Stomach (tissue), 8 donors: ENCODE measurements at regions not wholly inside any gene's neighbourhood (a gene's known extent, or its start where the extent isn't known, plus 50 kb on each side); places are given as distances from the start of the nearest gene placed in this dataset.

ENCODE experiments used
- DNase-seq, 2 donors: peaks; one replicate each; pipeline versions ENCODE4 v3.0.0 to v3.0.0-alpha.2; 2013 to 2019
- H3K27ac ChIP-seq, 5 donors: fragments of 200-600 bp in 4 of 5; sonication (generic) in 4 of 5; one replicate each; pipeline ENCODE4 v1.5.1; 2013 to 2019; ENCODE audit warnings: mild to moderate bottlenecking in 1 of 5, moderate library complexity in 1 of 5
- H3K27me3 ChIP-seq, 3 donors: fragments of 200-600 bp; sonication (generic); one replicate each; pipeline ENCODE4 v1.5.1; 2017 to 2019; ENCODE audit warnings: mixed run types in 1 of 3
- H3K36me3 ChIP-seq, 4 donors: fragments of 200-600 bp; sonication (generic); 1 replicate in 3 of 4; 2 replicates in 1 of 4; pipeline ENCODE4 v1.5.1; 2016 to 2019
- H3K4me1 ChIP-seq, 4 donors: fragments of 200-600 bp; sonication (generic); one replicate each; pipeline ENCODE4 v1.5.1; 2016 to 2019
- H3K4me3 ChIP-seq, 4 donors: fragments of 200-600 bp; sonication (generic) in 3 of 4; one replicate each; pipeline ENCODE4 v1.5.1; 2016 to 2019; ENCODE audit warnings: mild to moderate bottlenecking in 1 of 4
- H3K9me3 ChIP-seq, 4 donors: fragments of 200-600 bp; sonication (generic); one replicate each; pipeline ENCODE4 v1.5.1; 2016 to 2019
- CTCF ChIP-seq, 7 experiments: fragments of 450-650 bp in 4 of 7; fragments of 200-600 bp in 3 of 7; sonication (generic) in 3 of 7; IDR thresholded peaks; one replicate each; pipeline ENCODE4 v1.5.1; 2016 to 2019; ENCODE audit warnings: antibody characterized with exemption in 7 of 7, control low read depth in 2 of 7, mild to moderate bottlenecking in 1 of 7
- EP300 ChIP-seq: sonication (generic); formaldehyde crosslinking; IDR thresholded peaks from one replicate; pipeline ENCODE4 v1.6.1; 2017; ENCODE audit warnings: antibody characterized with exemption
- POLR2A ChIP-seq, 4 donors: fragments of 450-650 bp; IDR thresholded peaks; one replicate each; pipeline ENCODE4 v1.6.1; 2016; ENCODE audit warnings: antibody characterized with exemption in 4 of 4, control low read depth in 2 of 4, mild to moderate bottlenecking in 1 of 4, moderate library complexity in 1 of 4
- POLR2AphosphoS5 ChIP-seq, 3 donors: sonication (generic); formaldehyde crosslinking; IDR thresholded peaks; one replicate each; pipeline ENCODE4 v1.6.1; 2016; ENCODE audit warnings: antibody characterized with exemption in 3 of 3
- WGBS, 5 donors: extraction: QIAGEN DNeasy Blood & Tissue Kit in 3 of 5; methylation state at CpG; one replicate each; pipeline versions ENCODE4 v1.1.5 to v1.1.7; 2013 to 2018; 5-methylcytosine and 5-hydroxymethylcytosine counted together
- intact Hi-C: fragments of 100-400 bp; cut with DNase I; formaldehyde crosslinking; loops from one replicate; pipeline ENCODE4 v1.15.1; 2023; ENCODE audit warnings: low total_unique reads
- donor health status: healthy with polysubstance abuse.
- donor health status: Bipolar disorder and iron deficiency.
- donor health status: healthy.

GRCh38 chr20:54385746-54386145, 89.6 kb upstream of the DOK5 start:
- DNase-seq, result no peak
- no peak overlapping the region for H3K27ac ChIP-seq
- no peaks in the 10 kb centered on the region for H3K9me3 ChIP-seq
- TF ChIP-seq POLR2A (IDR thresholded peaks at IDR 0.05), result no peak
- TF ChIP-seq POLR2AphosphoS5 (IDR thresholded peaks at IDR 0.05), result no peak
- 84 to 96% (median 90%) methylated on average over 8 of the region's 8 CpGs for WGBS, 5 donors
- no peak overlapping the region for H3K4me3 ChIP-seq
- intact Hi-C loops, result no loop called here
- H3K4me1 ChIP-seq, result no peaks in the 10 kb centered on the region
- H3K36me3 ChIP-seq, result no peaks in the 10 kb centered on the region
- H3K27me3 ChIP-seq, result no peaks in the 10 kb centered on the region

GRCh38 chr20:54389596-54390280, 85.7 kb upstream of the DOK5 start:
- 59 to 73% (median 72%) methylated on average over 9 of the region's 9 CpGs for WGBS, 5 donors
- DNase-seq, result peak in 1 of 2 donors; percentile 10
- Histone ChIP-seq H3K27me3 (no peaks in the 10 kb centered on the region), H3K4me1 (no peaks in the 10 kb centered on the region), H3K4me3 (no peak overlapping the region), H3K9me3 (no peaks in the 10 kb centered on the region), H3K27ac (no peak overlapping the region), H3K36me3 (no peaks in the 10 kb centered on the region)
- TF ChIP-seq POLR2AphosphoS5 (IDR thresholded peaks at IDR 0.05) (no peak), POLR2A (IDR thresholded peaks at IDR 0.05) (no peak), EP300 (no peak), CTCF (IDR thresholded peaks at IDR 0.05) (no peak)
- intact Hi-C loops, result no loop called here

- DNase-seq, result no peak
- H3K27ac ChIP-seq, result no peak overlapping the region
- 71 to 88% (median 80%) methylated on average over 3 of the region's 3 CpGs for WGBS, 5 donors
- TF ChIP-seq POLR2AphosphoS5 (IDR thresholded peaks at IDR 0.05) (no peak), EP300 (no peak), CTCF (IDR thresholded peaks at IDR 0.05) (no peak), POLR2A (IDR thresholded peaks at IDR 0.05) (no peak)
- H3K4me1 ChIP-seq, result no peaks in the 10 kb centered on the region
- no peaks in the 10 kb centered on the region for H3K27me3 ChIP-seq
- H3K9me3 ChIP-seq, result no peaks in the 10 kb centered on the region
- intact Hi-C loops, result no loop called here
- no peak overlapping the region for H3K4me3 ChIP-seq
- H3K36me3 ChIP-seq, result no peaks in the 10 kb centered on the region
Observed at GRCh38 chr20:54397292-54398140, 77.9 kb upstream of the DOK5 start.

GRCh38 chr20:54398814-54399213, 76.6 kb upstream of the DOK5 start:
- no peak for DNase-seq
- no peak overlapping the region for H3K27ac ChIP-seq
- no peaks in the 10 kb centered on the region for H3K9me3 ChIP-seq
- H3K4me3 ChIP-seq, result no peak overlapping the region
- WGBS, 5 donors, result 84 to 94% (median 87%) methylated on average over 5 of the region's 5 CpGs
- no peaks in the 10 kb centered on the region for H3K4me1 ChIP-seq
- no peaks in the 10 kb centered on the region for H3K27me3 ChIP-seq
- TF ChIP-seq CTCF (IDR thresholded peaks at IDR 0.05) (no peak), POLR2A (IDR thresholded peaks at IDR 0.05) (no peak), EP300 (no peak), POLR2AphosphoS5 (IDR thresholded peaks at IDR 0.05) (no peak)
- intact Hi-C loops, result no loop called here
- no peaks in the 10 kb centered on the region for H3K36me3 ChIP-seq
